Colonic mucosa (tissue), 4 donors: ENCODE measurements at regions not wholly inside any gene's neighbourhood (a gene's known extent, or its start where the extent isn't known, plus 50 kb on each side); places are given as distances from the start of the nearest gene placed in this dataset.

ENCODE experiments used
- DNase-seq: peaks from one replicate; pipeline ENCODE4 v3.0.0-alpha.2; 2020
- H3K27ac ChIP-seq: fragments of 200-600 bp; one replicate; pipeline ENCODE4 v1.8.0; 2021
- H3K27me3 ChIP-seq: fragments of 200-600 bp; one replicate; pipeline ENCODE4 v1.8.0; 2021
- H3K36me3 ChIP-seq: fragments of 200-600 bp; one replicate; pipeline ENCODE4 v1.8.0; 2021
- H3K4me1 ChIP-seq: fragments of 200-600 bp; one replicate; pipeline ENCODE4 v1.8.0; 2021; ENCODE audit warnings: mild to moderate bottlenecking
- H3K4me3 ChIP-seq: fragments of 200-600 bp; one replicate; pipeline ENCODE4 v1.8.0; 2021
- H3K9ac ChIP-seq, 2 donors: one replicate each; pipeline ENCODE4 v1.7.0; 2013; ENCODE audit warnings: control low read depth in 2 of 2, low read depth in 2 of 2, low read length in 2 of 2
- H3K9me3 ChIP-seq: fragments of 200-600 bp; one replicate; pipeline ENCODE4 v1.8.0; 2021
- intact Hi-C: fragments of 100-400 bp; cut with DNase I; formaldehyde crosslinking; loops from one replicate; pipeline ENCODE4 v1.14.1; 2022
- TF ChIP-seq, protein P1 (sequence below): fragments of 200-600 bp; IDR thresholded peaks from one replicate; pipeline ENCODE4 v1.8.0; 2022; ENCODE audit warnings: antibody characterized with exemption, mild to moderate bottlenecking
- donor health status: healthy.
- donor health status: DM: no; HTN: no; CAD: no.
- donor health status: DM: no; HTN: no; CAD: no.

DNA sequence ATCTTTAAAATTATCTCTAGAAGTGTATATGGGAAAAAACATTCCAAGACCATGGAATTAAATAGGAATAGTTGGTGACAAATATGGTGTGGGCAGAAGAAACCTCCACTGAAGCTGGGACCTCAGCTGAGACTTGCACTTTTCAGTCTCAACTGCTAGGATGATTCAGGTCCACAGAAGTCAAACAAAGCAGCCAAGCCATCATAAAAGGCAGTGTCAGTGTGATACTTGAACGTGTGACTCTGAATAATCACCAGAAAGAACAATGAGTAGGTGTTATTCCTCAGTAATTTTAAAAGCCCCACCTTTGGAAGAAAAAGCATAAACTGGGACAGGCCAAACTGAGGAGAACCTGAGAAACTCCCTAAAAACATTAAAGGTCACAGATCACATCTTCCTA, 90.7 kb downstream of the ZNF281 start:
- H3K27ac ChIP-seq, result no peak overlapping the region
- H3K4me3 ChIP-seq, result no peak overlapping the region
- no peak for DNase-seq
- TF ChIP-seq, protein P1, sequence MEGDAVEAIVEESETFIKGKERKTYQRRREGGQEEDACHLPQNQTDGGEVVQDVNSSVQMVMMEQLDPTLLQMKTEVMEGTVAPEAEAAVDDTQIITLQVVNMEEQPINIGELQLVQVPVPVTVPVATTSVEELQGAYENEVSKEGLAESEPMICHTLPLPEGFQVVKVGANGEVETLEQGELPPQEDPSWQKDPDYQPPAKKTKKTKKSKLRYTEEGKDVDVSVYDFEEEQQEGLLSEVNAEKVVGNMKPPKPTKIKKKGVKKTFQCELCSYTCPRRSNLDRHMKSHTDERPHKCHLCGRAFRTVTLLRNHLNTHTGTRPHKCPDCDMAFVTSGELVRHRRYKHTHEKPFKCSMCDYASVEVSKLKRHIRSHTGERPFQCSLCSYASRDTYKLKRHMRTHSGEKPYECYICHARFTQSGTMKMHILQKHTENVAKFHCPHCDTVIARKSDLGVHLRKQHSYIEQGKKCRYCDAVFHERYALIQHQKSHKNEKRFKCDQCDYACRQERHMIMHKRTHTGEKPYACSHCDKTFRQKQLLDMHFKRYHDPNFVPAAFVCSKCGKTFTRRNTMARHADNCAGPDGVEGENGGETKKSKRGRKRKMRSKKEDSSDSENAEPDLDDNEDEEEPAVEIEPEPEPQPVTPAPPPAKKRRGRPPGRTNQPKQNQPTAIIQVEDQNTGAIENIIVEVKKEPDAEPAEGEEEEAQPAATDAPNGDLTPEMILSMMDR, result no peak
- intact Hi-C loops, result no loop called here
- H3K4me1 ChIP-seq, result no peaks in the 10 kb centered on the region
- no peak overlapping the region for H3K9ac ChIP-seq
- no peaks in the 10 kb centered on the region for H3K36me3 ChIP-seq
- H3K9me3 ChIP-seq, result no peaks in the 10 kb centered on the region
- H3K27me3 ChIP-seq, result no peaks in the 10 kb centered on the region

GRCh38 chr1:200317236-200317635, 92.6 kb downstream of the ZNF281 start:
- TF ChIP-seq, protein P1, result no peak
- intact Hi-C loops, result no loop called here
- no peak for DNase-seq

DNA sequence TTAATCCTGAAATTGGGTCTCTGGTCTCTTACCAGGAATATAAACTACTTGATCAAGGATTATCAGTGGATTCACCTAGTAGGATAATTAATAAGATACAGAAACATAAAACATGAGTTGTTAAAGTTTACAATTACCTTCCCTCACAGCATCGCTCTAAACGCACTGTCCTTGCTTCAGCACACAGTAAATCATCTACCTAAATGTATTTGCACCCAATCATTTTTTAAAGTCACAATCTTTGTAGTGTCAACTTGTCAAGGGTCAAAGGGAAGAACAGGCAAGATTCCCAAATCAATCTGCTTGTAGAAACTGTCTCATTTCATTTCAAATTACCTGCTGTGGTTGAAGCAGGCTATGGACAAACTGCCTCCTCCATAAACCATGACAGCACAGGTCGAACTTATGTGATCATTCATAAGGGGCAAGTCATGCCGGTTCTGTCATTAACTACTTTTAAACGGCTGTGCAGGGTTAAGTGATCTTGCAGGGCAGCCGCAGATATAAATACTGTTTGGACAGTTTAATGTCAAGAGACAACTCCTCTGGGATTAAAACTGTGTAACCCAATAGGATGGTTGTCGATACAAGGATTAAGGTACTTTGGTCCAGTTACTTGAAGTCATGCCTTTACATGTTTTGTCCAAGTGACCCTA, 93.6 kb downstream of the ZNF281 start:
- Histone ChIP-seq H3K9me3 (no peaks in the 10 kb centered on the region), H3K27ac (no peak overlapping the region), H3K4me1 (no peaks in the 10 kb centered on the region), H3K27me3 (no peaks in the 10 kb centered on the region), H3K4me3 (no peak overlapping the region), H3K36me3 (no peaks in the 10 kb centered on the region), H3K9ac (no peak overlapping the region)
- DNase-seq, result no peak
- intact Hi-C loops, result no loop called here
- TF ChIP-seq, protein P1, result no peak

More at GRCh38 chr1:200317236-200317635, 92.6 kb downstream of the ZNF281 start:
- no peaks in the 10 kb centered on the region for H3K36me3 ChIP-seq
- no peaks in the 10 kb centered on the region for H3K9me3 ChIP-seq
- H3K27ac ChIP-seq, result no peak overlapping the region
- H3K27me3 ChIP-seq, result no peaks in the 10 kb centered on the region
- no peak overlapping the region for H3K9ac ChIP-seq
- H3K4me3 ChIP-seq, result no peak overlapping the region
- H3K4me1 ChIP-seq, result no peaks in the 10 kb centered on the region

GRCh38 chr1:200314085-200314750, 95.6 kb downstream of the ZNF281 start:
- TF ChIP-seq, protein P1, result no peak
- Histone ChIP-seq H3K4me3 (no peak overlapping the region), H3K9me3 (no peaks in the 10 kb centered on the region), H3K9ac (no peak overlapping the region), H3K4me1 (no peaks in the 10 kb centered on the region), H3K27me3 (no peaks in the 10 kb centered on the region), H3K36me3 (no peaks in the 10 kb centered on the region), H3K27ac (no peak overlapping the region)
- DNase-seq, result no peak
- intact Hi-C loops, result no loop called here

DNA sequence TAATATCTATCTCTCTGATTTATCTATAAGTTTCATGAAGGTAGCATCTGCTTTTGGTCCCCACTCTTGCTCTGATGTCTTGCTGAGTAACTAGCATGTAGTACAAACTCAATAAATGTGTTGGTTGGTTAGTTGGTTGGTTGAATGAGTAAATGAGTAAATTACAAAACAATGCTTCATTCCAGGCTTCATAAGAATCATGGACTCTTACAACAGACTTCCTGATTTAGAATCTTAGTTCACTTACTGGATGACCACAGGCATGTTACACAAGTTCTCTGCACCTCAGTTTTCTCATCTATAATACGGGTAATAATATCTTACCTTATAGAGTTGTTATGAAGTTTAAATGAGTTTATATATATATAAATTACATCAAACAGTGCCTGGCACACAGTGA, 98.6 kb downstream of the ZNF281 start:
- Histone ChIP-seq H3K27me3 (no peaks in the 10 kb centered on the region), H3K9me3 (no peaks in the 10 kb centered on the region), H3K36me3 (no peaks in the 10 kb centered on the region), H3K9ac (no peak overlapping the region), H3K4me1 (no peaks in the 10 kb centered on the region), H3K27ac (no peak overlapping the region), H3K4me3 (no peak overlapping the region)
- no peak for DNase-seq
- TF ChIP-seq, protein P1, result no peak
- intact Hi-C loops, result no loop called here
